AG10803 (cell line): ENCODE measurements at regions not wholly inside any gene's neighbourhood (a gene's known extent, or its start where the extent isn't known, plus 50 kb on each side); places are given as distances from the start of the nearest gene placed in this dataset.

Experiments used
- DNase-seq: peaks from one replicate; pipeline ENCODE4 v3.0.0; 2010; ENCODE audit warnings: low read depth
- H3K4me3 ChIP-seq: 2 replicates; pipeline ENCODE4 v1.5.1; 2011; ENCODE audit warnings: mild to moderate bottlenecking, low read length, control low read depth
- CTCF ChIP-seq: conservative IDR thresholded peaks from 2 replicates; pipeline ENCODE4 v1.5.1; 2011; ENCODE audit warnings: mild to moderate bottlenecking, low read length, control low read depth, inconsistent platforms

GRCh38 chr12:66800046-66800445, 121.2 kb upstream of the GRIP1 start:
- no peak for TF ChIP-seq CTCF
- DNase-seq, result no peak
- no peak overlapping the region for H3K4me3 ChIP-seq

- no peak for TF ChIP-seq CTCF
- no peak overlapping the region for H3K4me3 ChIP-seq
- DNase-seq, result no peak
Observed at GRCh38 chr12:66803930-66804329, 125.1 kb upstream of the GRIP1 start.

- no peak for DNase-seq
- no peak for TF ChIP-seq CTCF
- H3K4me3 ChIP-seq, result no peak overlapping the region
Observed at GRCh38 chr12:66804563-66804974, 125.7 kb upstream of the GRIP1 start.

- H3K4me3 ChIP-seq, result no peak overlapping the region
- DNase-seq, result no peak
- TF ChIP-seq CTCF, result no peak
Observed at GRCh38 chr12:66808606-66809005, 129.7 kb upstream of the GRIP1 start.

- DNase-seq, result no peak
Observed at GRCh38 chr12:66813137-66813892, 134.4 kb upstream of the GRIP1 start.

GRCh38 chr12:66819587-66819986, 140.7 kb upstream of the GRIP1 start:
- DNase-seq, result no peak
- H3K4me3 ChIP-seq, result no peak overlapping the region
- TF ChIP-seq CTCF, result no peak

More at GRCh38 chr12:66813137-66813892, 134.4 kb upstream of the GRIP1 start:
- H3K4me3 ChIP-seq, result no peak overlapping the region
- TF ChIP-seq CTCF, result no peak

- no peak for TF ChIP-seq CTCF
- H3K4me3 ChIP-seq, result no peak overlapping the region
- DNase-seq, result no peak
Observed at GRCh38 chr12:66822961-66823360, 144.1 kb upstream of the GRIP1 start.
